SK-N-SH (cell line): ENCODE measurements at regions not wholly inside any gene's neighbourhood (a gene's known extent, or its start where the extent isn't known, plus 50 kb on each side); places are given as distances from the start of the nearest gene placed in this dataset.

Experiments
- CTCF ChIA-PET: fragments of 300-600, 350-600 bp; formaldehyde crosslinking; extraction: SDS; loops from one replicate; lab custom pipeline; 2021; lab: Yijun Ruan, JAX
- POLR2A ChIA-PET: fragments of 350-600 bp; sonication (Branson Sonifier 250); formaldehyde crosslinking; extraction: SDS; loops from one replicate; lab custom pipeline; 2020; ENCODE audit warnings: antibody characterized with exemption, inconsistent platforms; lab: Yijun Ruan, JAX
- DNase-seq: peaks from one replicate; pipeline ENCODE4 v3.0.0; 2012
- H2AFZ ChIP-seq: fragments of 200-600 bp; sonication (generic); 2 replicates; pipeline ENCODE4 v1.8.1; 2016; ENCODE audit warnings: antibody characterized with exemption, mild to moderate bottlenecking, low read depth
- H3F3A ChIP-seq: fragments of 200-600 bp; sonication (generic); replicated peaks from 2 replicates; pipeline ENCODE3; 2016; ENCODE audit warnings: antibody characterized with exemption, mild to moderate bottlenecking; ENCODE audit not compliant: insufficient read depth
- H3K27ac ChIP-seq, 2 experiments: fragments of 200-500 bp in 1 of 2; fragments of 200-600 bp in 1 of 2; sonication (Bioruptor generic) in 1 of 2; sonication (generic), shearing (Covaris generic) in 1 of 2; 2 replicates each; pipeline versions ENCODE4 v1.5.1 to v1.6.1; 2014 to 2016; ENCODE audit warnings: low read depth in 2 of 2, inconsistent platforms in 1 of 2, low read length in 1 of 2, mild to moderate bottlenecking in 1 of 2, mixed read lengths in 1 of 2
- H3K27me3 ChIP-seq: fragments of 200-600 bp; sonication (generic), shearing (Covaris generic); 2 replicates; pipeline ENCODE4 v1.6.1; 2016; ENCODE audit warnings: mixed run types; ENCODE audit not compliant: insufficient read depth
- H3K36me3 ChIP-seq, 2 experiments: fragments of 200-500 bp in 1 of 2; fragments of 200-600 bp in 1 of 2; sonication (Bioruptor generic) in 1 of 2; sonication (generic) in 1 of 2; replicated peaks in 1 of 2; 2 replicates each; pipeline versions ENCODE3 to v1.5.1; 2014 to 2016; ENCODE audit warnings: low read length in 1 of 2, mild to moderate bottlenecking in 1 of 2; ENCODE audit not compliant: insufficient read depth in 2 of 2, control insufficient read depth in 1 of 2
- H3K4me1 ChIP-seq, 2 experiments: fragments of 200-500 bp in 1 of 2; fragments of 200-600 bp in 1 of 2; sonication (Bioruptor generic) in 1 of 2; sonication (generic), shearing (Covaris generic) in 1 of 2; 2 replicates each; pipeline versions ENCODE4 v1.5.1 to v1.6.1; 2014 to 2016; ENCODE audit warnings: low read depth in 1 of 2, low read length in 1 of 2, mixed run types in 1 of 2; ENCODE audit not compliant: insufficient read depth in 2 of 2, control insufficient read depth in 1 of 2
- H3K4me2 ChIP-seq: fragments of 200-600 bp; sonication (generic), shearing (Covaris generic); 2 replicates; pipeline ENCODE4 v1.6.1; 2017; ENCODE audit warnings: mixed run types
- H3K4me3 ChIP-seq, 2 experiments: fragments of 200-500 bp in 1 of 2; fragments of 200-600 bp in 1 of 2; sonication (Bioruptor generic) in 1 of 2; sonication (generic), shearing (Covaris generic) in 1 of 2; 2 replicates each; pipeline versions ENCODE4 v1.5.1 to v1.8.1; 2014 to 2016; ENCODE audit warnings: low read depth in 2 of 2, inconsistent platforms in 1 of 2, low read length in 1 of 2, mild to moderate bottlenecking in 1 of 2, mixed read lengths in 1 of 2, moderate library complexity in 1 of 2
- H3K79me2 ChIP-seq: fragments of 200-600 bp; sonication (generic); 2 replicates; pipeline ENCODE4 v1.8.1; 2017; ENCODE audit warnings: mild to moderate bottlenecking; ENCODE audit not compliant: insufficient read depth
- H3K9ac ChIP-seq: fragments of 200-600 bp; sonication (generic); 2 replicates; pipeline ENCODE4 v1.6.1; 2017; ENCODE audit warnings: mixed run types
- H3K9me2 ChIP-seq: fragments of 200-600 bp; sonication (generic); 2 replicates; pipeline ENCODE4 v1.6.1; 2017; ENCODE audit warnings: mixed run types
- H3K9me3 ChIP-seq: fragments of 200-600 bp; sonication (generic); 2 replicates; pipeline ENCODE4 v1.6.1; 2017; ENCODE audit warnings: mixed run types, mild to moderate bottlenecking, moderate library complexity
- H4K20me1 ChIP-seq: fragments of 200-600 bp; sonication (generic); 2 replicates; pipeline ENCODE4 v1.6.1; 2017; ENCODE audit warnings: mild to moderate bottlenecking, mixed run types; ENCODE audit not compliant: insufficient read depth
- ELF1 ChIP-seq: IDR thresholded peaks from 2 replicates; pipeline ENCODE4 v1.4.0; 2012
- EP300 ChIP-seq, 2 experiments: IDR thresholded peaks; 2 replicates each; pipeline versions ENCODE4 v1.4.0 to v1.6.1; 2012; ENCODE audit warnings: borderline replicate concordance in 1 of 2, low read depth in 1 of 2, low read length in 1 of 2
- FOSL2 ChIP-seq: IDR thresholded peaks from 2 replicates; pipeline ENCODE4 v1.4.0; 2012; ENCODE audit warnings: low read depth, mild to moderate bottlenecking, moderate library complexity, borderline replicate concordance
- FOXM1 ChIP-seq: IDR thresholded peaks from 2 replicates; pipeline ENCODE4 v1.4.0; 2012; ENCODE audit warnings: low read depth, mild to moderate bottlenecking
- GATA2 ChIP-seq: sonication (generic); formaldehyde crosslinking; IDR thresholded peaks from 2 replicates; pipeline ENCODE4 v1.5.0; 2020; ENCODE audit warnings: mild to moderate bottlenecking, missing genetic modification reagents
- JUND ChIP-seq: IDR thresholded peaks from 2 replicates; pipeline ENCODE4 v1.4.0; 2012
- SIN3A ChIP-seq: IDR thresholded peaks from 2 replicates; pipeline ENCODE4 v1.6.1; 2012; ENCODE audit warnings: low read depth, mild to moderate bottlenecking, low read length, moderate library complexity, borderline replicate concordance
- TAF1 ChIP-seq: IDR thresholded peaks from 2 replicates; pipeline ENCODE4 v1.6.1; 2012; ENCODE audit warnings: low read depth, mild to moderate bottlenecking, low read length, moderate library complexity, borderline replicate concordance
- TCF12 ChIP-seq: IDR thresholded peaks from 2 replicates; pipeline ENCODE4 v1.4.0; 2012
- YY1 ChIP-seq: IDR thresholded peaks from 2 replicates; pipeline ENCODE4 v1.4.0; 2012; ENCODE audit warnings: low read depth, mild to moderate bottlenecking
- TF ChIP-seq, protein P1 (sequence below): IDR thresholded peaks from 2 replicates; pipeline ENCODE4 v1.4.0; 2012; ENCODE audit warnings: low read depth, borderline replicate concordance
- TF ChIP-seq, protein P2 (sequence below): fragments of 150-350 bp; IDR thresholded peaks from 2 replicates; pipeline ENCODE4 v1.6.1; 2017; ENCODE audit warnings: antibody characterized with exemption, low read length, low read depth, borderline replicate concordance
- TF ChIP-seq, protein P3 (sequence below): fragments of 200-600 bp; sonication (generic); IDR thresholded peaks from 2 replicates; pipeline ENCODE4 v1.6.1; 2017; ENCODE audit warnings: antibody characterized with exemption, mild to moderate bottlenecking, moderate library complexity
- TF ChIP-seq, protein P4 (sequence below): IDR thresholded peaks from 2 replicates; pipeline ENCODE4 v1.4.0; 2012; ENCODE audit warnings: low read depth, borderline replicate concordance
- TF ChIP-seq, protein P5 (sequence below): fragments of 150-350 bp; IDR thresholded peaks from 2 replicates; pipeline ENCODE4 v1.6.1; 2016; ENCODE audit warnings: mild to moderate bottlenecking, low read depth, low read length
- TF ChIP-seq, protein P6 (sequence below): IDR thresholded peaks from 2 replicates; pipeline ENCODE4; 2012

DNA sequence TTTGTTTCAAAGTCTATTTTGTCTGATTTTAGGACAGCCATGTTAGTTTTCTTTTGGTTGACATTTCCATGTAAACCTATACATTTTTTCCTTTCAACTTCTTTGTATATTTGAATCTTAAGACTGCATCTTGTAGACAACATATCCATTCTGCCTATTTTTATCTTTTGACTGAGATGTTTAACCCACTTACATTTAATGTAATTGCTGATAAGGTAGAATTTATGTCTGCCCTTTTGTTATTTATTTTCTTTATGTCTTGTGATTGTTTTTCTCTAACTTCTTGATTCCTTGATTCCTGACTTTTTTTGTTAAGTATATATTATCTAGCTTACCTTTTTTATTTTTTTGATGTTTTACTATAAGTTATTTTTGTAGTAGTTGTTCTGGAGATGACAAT lies 542.5 kb downstream of the SUCLG1 start (continued):
- TF ChIP-seq, protein P1, sequence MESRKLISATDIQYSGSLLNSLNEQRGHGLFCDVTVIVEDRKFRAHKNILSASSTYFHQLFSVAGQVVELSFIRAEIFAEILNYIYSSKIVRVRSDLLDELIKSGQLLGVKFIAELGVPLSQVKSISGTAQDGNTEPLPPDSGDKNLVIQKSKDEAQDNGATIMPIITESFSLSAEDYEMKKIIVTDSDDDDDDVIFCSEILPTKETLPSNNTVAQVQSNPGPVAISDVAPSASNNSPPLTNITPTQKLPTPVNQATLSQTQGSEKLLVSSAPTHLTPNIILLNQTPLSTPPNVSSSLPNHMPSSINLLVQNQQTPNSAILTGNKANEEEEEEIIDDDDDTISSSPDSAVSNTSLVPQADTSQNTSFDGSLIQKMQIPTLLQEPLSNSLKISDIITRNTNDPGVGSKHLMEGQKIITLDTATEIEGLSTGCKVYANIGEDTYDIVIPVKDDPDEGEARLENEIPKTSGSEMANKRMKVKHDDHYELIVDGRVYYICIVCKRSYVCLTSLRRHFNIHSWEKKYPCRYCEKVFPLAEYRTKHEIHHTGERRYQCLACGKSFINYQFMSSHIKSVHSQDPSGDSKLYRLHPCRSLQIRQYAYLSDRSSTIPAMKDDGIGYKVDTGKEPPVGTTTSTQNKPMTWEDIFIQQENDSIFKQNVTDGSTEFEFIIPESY: no peak
- TF ChIP-seq TAF1: no peak
- no peak for TF ChIP-seq SIN3A
- TF ChIP-seq, protein P2, sequence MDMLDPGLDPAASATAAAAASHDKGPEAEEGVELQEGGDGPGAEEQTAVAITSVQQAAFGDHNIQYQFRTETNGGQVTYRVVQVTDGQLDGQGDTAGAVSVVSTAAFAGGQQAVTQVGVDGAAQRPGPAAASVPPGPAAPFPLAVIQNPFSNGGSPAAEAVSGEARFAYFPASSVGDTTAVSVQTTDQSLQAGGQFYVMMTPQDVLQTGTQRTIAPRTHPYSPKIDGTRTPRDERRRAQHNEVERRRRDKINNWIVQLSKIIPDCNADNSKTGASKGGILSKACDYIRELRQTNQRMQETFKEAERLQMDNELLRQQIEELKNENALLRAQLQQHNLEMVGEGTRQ: no peak
- no peak for TF ChIP-seq ELF1
- TF ChIP-seq JUND: no peak
- TF ChIP-seq, protein P3, sequence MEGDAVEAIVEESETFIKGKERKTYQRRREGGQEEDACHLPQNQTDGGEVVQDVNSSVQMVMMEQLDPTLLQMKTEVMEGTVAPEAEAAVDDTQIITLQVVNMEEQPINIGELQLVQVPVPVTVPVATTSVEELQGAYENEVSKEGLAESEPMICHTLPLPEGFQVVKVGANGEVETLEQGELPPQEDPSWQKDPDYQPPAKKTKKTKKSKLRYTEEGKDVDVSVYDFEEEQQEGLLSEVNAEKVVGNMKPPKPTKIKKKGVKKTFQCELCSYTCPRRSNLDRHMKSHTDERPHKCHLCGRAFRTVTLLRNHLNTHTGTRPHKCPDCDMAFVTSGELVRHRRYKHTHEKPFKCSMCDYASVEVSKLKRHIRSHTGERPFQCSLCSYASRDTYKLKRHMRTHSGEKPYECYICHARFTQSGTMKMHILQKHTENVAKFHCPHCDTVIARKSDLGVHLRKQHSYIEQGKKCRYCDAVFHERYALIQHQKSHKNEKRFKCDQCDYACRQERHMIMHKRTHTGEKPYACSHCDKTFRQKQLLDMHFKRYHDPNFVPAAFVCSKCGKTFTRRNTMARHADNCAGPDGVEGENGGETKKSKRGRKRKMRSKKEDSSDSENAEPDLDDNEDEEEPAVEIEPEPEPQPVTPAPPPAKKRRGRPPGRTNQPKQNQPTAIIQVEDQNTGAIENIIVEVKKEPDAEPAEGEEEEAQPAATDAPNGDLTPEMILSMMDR: no peak
- TF ChIP-seq, protein P4, sequence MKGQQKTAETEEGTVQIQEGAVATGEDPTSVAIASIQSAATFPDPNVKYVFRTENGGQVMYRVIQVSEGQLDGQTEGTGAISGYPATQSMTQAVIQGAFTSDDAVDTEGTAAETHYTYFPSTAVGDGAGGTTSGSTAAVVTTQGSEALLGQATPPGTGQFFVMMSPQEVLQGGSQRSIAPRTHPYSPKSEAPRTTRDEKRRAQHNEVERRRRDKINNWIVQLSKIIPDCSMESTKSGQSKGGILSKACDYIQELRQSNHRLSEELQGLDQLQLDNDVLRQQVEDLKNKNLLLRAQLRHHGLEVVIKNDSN: no peak
- TF ChIP-seq EP300 (IDR thresholded peaks at IDR 0.05; ENCODE audit: borderline replicate concordance in 1 of 2, low read depth in 1 of 2, low read length in 1 of 2): no peak
- no peak for TF ChIP-seq FOSL2
- TF ChIP-seq GATA2 (CRISPR knock-in tag): no peak
- TF ChIP-seq TCF12: no peak

DNA sequence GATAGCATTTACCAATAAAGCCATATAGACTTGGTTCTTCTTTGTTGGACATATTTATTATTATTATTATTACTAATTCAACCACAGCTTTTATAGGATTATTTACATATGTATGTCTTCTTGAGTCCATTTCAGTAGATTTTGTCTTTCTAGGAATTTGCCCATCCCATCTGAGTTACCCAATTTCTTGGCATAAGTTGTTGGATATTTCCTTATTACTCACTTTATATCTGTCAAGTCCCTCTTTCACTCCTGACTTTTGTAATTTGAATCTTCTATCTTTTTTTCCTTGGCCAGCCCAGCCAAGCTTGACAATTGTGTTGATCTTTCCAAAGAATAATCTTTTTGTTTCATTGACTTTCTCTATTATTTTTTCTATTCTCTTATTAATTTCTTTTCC lies 543.7 kb downstream of the SUCLG1 start:
- Histone ChIP-seq H3K9ac (no peak overlapping the region), H3K4me1 (no peaks in the 10 kb centered on the region), H4K20me1 (no peaks in the 10 kb centered on the region), H3F3A (no peaks in the 10 kb centered on the region), H3K79me2 (no peaks in the 10 kb centered on the region), H3K9me3 (no peaks in the 10 kb centered on the region), H2AFZ (no peak overlapping the region), H3K36me3 (no peaks in the 10 kb centered on the region), H3K4me2 (no peak overlapping the region), H3K27me3 (no peaks in the 10 kb centered on the region), H3K27ac (no peak overlapping the region), H3K9me2 (no peaks in the 10 kb centered on the region; the same call in 1 of the 2 replicates), H3K4me3 (no peak overlapping the region)
- DNase-seq: no peak
- TF ChIP-seq YY1 (no peak), GATA2 (CRISPR knock-in tag) (no peak), FOXM1 (no peak)
- TF ChIP-seq, protein P5, sequence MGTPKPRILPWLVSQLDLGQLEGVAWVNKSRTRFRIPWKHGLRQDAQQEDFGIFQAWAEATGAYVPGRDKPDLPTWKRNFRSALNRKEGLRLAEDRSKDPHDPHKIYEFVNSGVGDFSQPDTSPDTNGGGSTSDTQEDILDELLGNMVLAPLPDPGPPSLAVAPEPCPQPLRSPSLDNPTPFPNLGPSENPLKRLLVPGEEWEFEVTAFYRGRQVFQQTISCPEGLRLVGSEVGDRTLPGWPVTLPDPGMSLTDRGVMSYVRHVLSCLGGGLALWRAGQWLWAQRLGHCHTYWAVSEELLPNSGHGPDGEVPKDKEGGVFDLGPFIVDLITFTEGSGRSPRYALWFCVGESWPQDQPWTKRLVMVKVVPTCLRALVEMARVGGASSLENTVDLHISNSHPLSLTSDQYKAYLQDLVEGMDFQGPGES: no peak
- TF ChIP-seq, protein P3: no peak
- TF ChIP-seq, protein P2: no peak
- TF ChIP-seq, protein P6, sequence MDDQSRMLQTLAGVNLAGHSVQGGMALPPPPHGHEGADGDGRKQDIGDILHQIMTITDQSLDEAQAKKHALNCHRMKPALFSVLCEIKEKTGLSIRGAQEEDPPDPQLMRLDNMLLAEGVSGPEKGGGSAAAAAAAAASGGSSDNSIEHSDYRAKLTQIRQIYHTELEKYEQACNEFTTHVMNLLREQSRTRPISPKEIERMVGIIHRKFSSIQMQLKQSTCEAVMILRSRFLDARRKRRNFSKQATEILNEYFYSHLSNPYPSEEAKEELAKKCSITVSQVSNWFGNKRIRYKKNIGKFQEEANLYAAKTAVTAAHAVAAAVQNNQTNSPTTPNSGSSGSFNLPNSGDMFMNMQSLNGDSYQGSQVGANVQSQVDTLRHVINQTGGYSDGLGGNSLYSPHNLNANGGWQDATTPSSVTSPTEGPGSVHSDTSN: no peak
- POLR2A ChIA-PET: no interaction called here
- CTCF ChIA-PET: no interaction called here
